SU-DHL-6 (cell line): ENCODE measurements at regions not wholly inside any gene's neighbourhood (a gene's known extent, or its start where the extent isn't known, plus 50 kb on each side); places are given as distances from the start of the nearest gene placed in this dataset.

Source experiments
- CTCF ChIP-seq: fragments of 200-600 bp; sonication (generic); IDR thresholded peaks from one replicate; pipeline ENCODE4 v1.5.1; 2017; ENCODE audit warnings: antibody characterized with exemption, mild to moderate bottlenecking, low read length, moderate library complexity; ENCODE audit not compliant: insufficient read depth, poor library complexity, severe bottlenecking
- EZH2phosphoT487 ChIP-seq: fragments of 200-600 bp; sonication (generic), shearing (Covaris generic); conservative IDR thresholded peaks from 2 replicates; pipeline ENCODE4 v1.6.1; 2018; ENCODE audit warnings: mild to moderate bottlenecking, antibody characterized with exemption, low read length, moderate library complexity, mixed read lengths

GRCh38 chr11:134731213-134731961, 319.3 kb upstream of the B3GAT1 start:
- no peak for TF ChIP-seq CTCF
- no peak for TF ChIP-seq EZH2phosphoT487
